Panc1 (cell line): ENCODE measurements at regions not wholly inside any gene's neighbourhood (a gene's known extent, or its start where the extent isn't known, plus 50 kb on each side); places are given as distances from the start of the nearest gene placed in this dataset.

ENCODE experiments used
- POLR2AphosphoS5 ChIP-seq: IDR thresholded peaks from 2 replicates; pipeline ENCODE4 v1.6.1; 2012; ENCODE audit warnings: mild to moderate bottlenecking, low read depth, low read length, moderate library complexity
- SIN3A ChIP-seq: IDR thresholded peaks from 2 replicates; pipeline ENCODE4 v1.6.1; 2012; ENCODE audit warnings: low read depth, mild to moderate bottlenecking, low read length, moderate library complexity, borderline replicate concordance; ENCODE audit not compliant: insufficient read depth
- TF ChIP-seq, protein P1 (sequence below): fragments of 450-650 bp; IDR thresholded peaks from 2 replicates; pipeline ENCODE4 v1.5.1; 2017; ENCODE audit warnings: mild to moderate bottlenecking

DNA sequence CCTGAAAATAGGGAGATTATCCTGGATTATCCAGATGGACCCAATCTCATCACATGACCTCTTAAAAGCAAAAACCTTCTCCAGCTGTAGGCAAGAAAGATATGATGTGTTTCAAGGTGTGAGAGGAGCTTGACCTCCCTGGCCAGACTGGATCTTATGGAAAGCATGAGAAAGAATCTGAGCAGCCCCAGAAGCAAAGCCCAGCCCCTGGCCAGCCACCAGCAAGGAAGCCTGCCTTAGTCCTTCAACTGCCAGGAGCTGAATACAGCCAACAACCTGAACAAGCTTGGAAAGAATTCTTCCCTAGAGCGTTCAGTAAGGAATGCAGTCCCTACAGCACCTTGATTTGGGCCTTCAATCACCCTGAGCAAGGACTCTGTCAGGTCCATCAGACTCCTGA lies 375.0 kb upstream of the CHRM3 start:
- TF ChIP-seq, protein P1, sequence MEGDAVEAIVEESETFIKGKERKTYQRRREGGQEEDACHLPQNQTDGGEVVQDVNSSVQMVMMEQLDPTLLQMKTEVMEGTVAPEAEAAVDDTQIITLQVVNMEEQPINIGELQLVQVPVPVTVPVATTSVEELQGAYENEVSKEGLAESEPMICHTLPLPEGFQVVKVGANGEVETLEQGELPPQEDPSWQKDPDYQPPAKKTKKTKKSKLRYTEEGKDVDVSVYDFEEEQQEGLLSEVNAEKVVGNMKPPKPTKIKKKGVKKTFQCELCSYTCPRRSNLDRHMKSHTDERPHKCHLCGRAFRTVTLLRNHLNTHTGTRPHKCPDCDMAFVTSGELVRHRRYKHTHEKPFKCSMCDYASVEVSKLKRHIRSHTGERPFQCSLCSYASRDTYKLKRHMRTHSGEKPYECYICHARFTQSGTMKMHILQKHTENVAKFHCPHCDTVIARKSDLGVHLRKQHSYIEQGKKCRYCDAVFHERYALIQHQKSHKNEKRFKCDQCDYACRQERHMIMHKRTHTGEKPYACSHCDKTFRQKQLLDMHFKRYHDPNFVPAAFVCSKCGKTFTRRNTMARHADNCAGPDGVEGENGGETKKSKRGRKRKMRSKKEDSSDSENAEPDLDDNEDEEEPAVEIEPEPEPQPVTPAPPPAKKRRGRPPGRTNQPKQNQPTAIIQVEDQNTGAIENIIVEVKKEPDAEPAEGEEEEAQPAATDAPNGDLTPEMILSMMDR = no peak
- TF ChIP-seq SIN3A (no peak), POLR2AphosphoS5 (no peak)
